ENCODE measurements at regions not wholly inside any gene's neighbourhood (a gene's known extent, or its start where the extent isn't known, plus 50 kb on each side); places are given as distances from the start of the nearest gene placed in this dataset.

DNA sequence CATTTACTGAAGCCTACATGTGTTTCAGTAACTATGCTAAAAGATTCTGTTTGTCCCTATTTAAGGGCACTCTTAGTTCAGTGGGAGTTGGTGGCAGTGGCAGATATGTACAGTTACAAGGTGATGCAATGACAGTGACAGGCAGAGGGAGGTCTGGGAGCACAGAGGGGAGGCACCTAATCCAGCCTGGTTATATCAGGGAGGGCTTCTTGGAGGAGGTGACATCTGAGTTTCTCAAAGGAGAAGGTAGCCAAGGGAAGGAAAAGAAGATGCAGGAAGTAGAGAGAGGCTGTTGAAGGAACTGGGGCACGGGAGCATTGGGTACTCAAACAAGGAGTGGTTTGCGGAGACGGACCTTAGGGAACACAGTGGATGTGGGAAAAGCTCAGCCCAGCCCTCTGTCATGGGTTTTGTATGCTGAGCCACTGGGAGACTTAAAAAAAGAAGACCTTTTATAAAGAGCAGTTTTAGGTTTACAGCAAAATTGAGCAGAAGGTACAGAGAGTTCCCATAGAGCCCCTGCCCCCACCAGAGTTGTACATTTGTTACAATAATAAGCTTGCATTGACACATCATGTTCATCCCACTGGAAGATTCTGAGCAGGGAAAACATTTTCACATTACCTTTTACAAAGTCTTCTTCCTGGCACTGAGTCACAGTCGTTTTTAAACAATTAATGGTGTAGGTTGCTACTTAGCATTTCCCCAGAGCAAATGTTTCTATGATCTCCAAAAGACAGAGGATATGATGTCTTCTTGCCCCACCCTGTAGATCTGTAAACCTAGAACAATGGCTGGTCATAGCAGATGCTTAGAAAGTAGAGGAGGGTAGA is 83.0 kb upstream of the TAF1B start:
- DNase-seq = no peak
- Histone ChIP-seq H3K4me1 (ENCODE audit: control insufficient read depth in 3 of 3, insufficient read depth in 2 of 3, low read depth in 1 of 3, low read length in 2 of 3) (peaks cover 0 to 37% (median 0%) of the 10 kb centered on the region in 3 donors), H3K27ac (ENCODE audit: low read depth in 1 of 3, low read length in 2 of 3) (no peak overlapping the region), H3K9me3 (ENCODE audit: control insufficient read depth in 2 of 2, insufficient read depth in 1 of 2, low read depth in 1 of 2, low read length in 1 of 2) (no peaks in the 10 kb centered on the region), H3K4me3 (ENCODE audit: low read depth in 1 of 3, low read length in 3 of 3) (no peak overlapping the region), H3K27me3 (ENCODE audit: control insufficient read depth in 3 of 3, insufficient read depth in 3 of 3, low read length in 3 of 3) (peaks cover 0 to 9% (median 0%) of the 10 kb centered on the region in 3 donors), H3K36me3 (ENCODE audit: control insufficient read depth in 3 of 3, insufficient read depth in 2 of 3, low read depth in 1 of 3, low read length in 3 of 3) (no peaks in the 10 kb centered on the region)
- no peak for FAIRE-seq
- 72 to 82% (median 74%) methylated on average over 4 of the region's 4 CpGs for WGBS, 3 donors

DNA sequence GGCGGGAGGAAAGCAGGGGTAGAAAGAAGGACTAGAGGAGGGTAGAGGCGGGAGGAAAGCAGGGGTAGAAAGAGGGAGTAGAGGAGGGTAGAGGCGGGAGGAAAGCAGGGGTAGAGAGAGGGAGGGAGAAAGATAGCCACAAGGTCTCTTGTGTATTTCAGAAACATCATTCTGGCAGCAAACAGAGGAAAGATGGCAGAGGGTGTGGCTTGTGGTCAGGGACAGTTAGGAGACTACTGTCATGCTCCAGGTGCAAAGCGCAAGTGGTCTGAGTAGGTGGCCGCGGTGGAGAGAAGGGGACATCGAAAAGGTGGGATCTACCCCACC is 82.4 kb upstream of the TAF1B start:
- Histone ChIP-seq H3K27ac (ENCODE audit: low read depth in 1 of 3, low read length in 2 of 3) (no peak overlapping the region), H3K36me3 (ENCODE audit: control insufficient read depth in 3 of 3, insufficient read depth in 2 of 3, low read depth in 1 of 3, low read length in 3 of 3) (no peaks in the 10 kb centered on the region), H3K4me1 (ENCODE audit: control insufficient read depth in 3 of 3, insufficient read depth in 2 of 3, low read depth in 1 of 3, low read length in 2 of 3) (peaks cover 0 to 42% (median 0%) of the 10 kb centered on the region in 3 donors), H3K27me3 (ENCODE audit: control insufficient read depth in 3 of 3, insufficient read depth in 3 of 3, low read length in 3 of 3) (peaks cover 0 to 8% (median 0%) of the 10 kb centered on the region in 3 donors), H3K4me3 (ENCODE audit: low read depth in 1 of 3, low read length in 3 of 3) (no peak overlapping the region), H3K9me3 (ENCODE audit: control insufficient read depth in 2 of 2, insufficient read depth in 1 of 2, low read depth in 1 of 2, low read length in 1 of 2) (no peaks in the 10 kb centered on the region)
- no peak for DNase-seq
- 69 to 92% (median 77%) methylated on average over 7 of the region's 7 CpGs for WGBS, 3 donors
- FAIRE-seq = no peak

DNA sequence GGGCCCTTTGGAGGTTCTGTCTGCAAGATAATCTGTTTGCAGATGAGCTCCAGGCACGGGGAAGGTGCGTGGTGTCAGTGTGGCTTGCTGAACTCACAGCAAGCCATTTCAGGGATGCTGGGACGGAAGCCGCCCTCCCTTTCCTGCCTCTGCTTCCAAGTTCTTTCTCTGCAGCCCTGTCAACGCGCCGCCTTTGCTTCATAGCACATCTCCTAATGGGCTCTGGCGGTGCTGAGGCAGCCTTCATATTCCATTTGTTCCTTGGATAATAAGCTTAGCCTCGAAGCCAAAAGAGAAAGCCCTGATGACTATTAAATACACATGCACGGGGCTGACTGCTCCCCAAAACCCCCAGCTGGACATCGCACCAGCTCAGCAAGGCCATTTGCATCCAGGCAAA is 81.7 kb upstream of the TAF1B start:
- Histone ChIP-seq H3K36me3 (ENCODE audit: control insufficient read depth in 3 of 3, insufficient read depth in 2 of 3, low read depth in 1 of 3, low read length in 3 of 3) (no peaks in the 10 kb centered on the region), H3K27me3 (ENCODE audit: control insufficient read depth in 3 of 3, insufficient read depth in 3 of 3, low read length in 3 of 3) (peaks cover 0 to 8% (median 0%) of the 10 kb centered on the region in 3 donors), H3K9me3 (ENCODE audit: control insufficient read depth in 2 of 2, insufficient read depth in 1 of 2, low read depth in 1 of 2, low read length in 1 of 2) (no peaks in the 10 kb centered on the region), H3K4me3 (ENCODE audit: low read depth in 1 of 3, low read length in 3 of 3) (no peak overlapping the region), H3K4me1 (ENCODE audit: control insufficient read depth in 3 of 3, insufficient read depth in 2 of 3, low read depth in 1 of 3, low read length in 2 of 3) (peaks cover 0 to 49% (median 2%) of the 10 kb centered on the region in 3 donors), H3K27ac (ENCODE audit: low read depth in 1 of 3, low read length in 2 of 3) (no peak overlapping the region)
- FAIRE-seq (no peak), DNase-seq (no peak)
- 83 to 94% (median 90%) methylated on average over 11 of the region's 11 CpGs for WGBS, 3 donors

DNA sequence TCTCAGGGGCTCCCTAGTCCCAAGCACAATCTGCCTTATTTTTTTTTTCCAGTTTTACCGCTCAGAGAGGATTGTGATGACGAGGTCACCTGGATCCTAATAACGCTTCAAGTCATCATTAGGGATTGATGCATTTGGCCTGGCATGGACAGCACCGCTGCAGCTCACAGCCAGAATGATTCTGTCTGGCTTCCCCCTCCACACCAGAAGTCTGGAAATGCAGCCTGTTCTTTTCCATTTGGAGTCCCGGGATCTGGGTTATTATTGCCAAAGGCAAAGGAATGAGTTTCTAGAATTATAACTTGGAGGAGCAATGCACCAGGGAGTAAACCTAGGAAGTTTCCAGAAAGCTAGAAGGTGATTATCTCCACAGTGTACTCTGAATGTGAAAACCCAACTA is 81.1 kb upstream of the TAF1B start:
- no peaks in the 10 kb centered on the region for H3K36me3 ChIP-seq (ENCODE audit: control insufficient read depth in 3 of 3, insufficient read depth in 2 of 3, low read depth in 1 of 3, low read length in 3 of 3)
- H3K4me1 ChIP-seq (ENCODE audit: control insufficient read depth in 3 of 3, insufficient read depth in 2 of 3, low read depth in 1 of 3, low read length in 2 of 3) = peaks cover 0 to 52% (median 2%) of the 10 kb centered on the region in 3 donors
- peaks cover 0 to 8% (median 0%) of the 10 kb centered on the region in 3 donors for H3K27me3 ChIP-seq (ENCODE audit: control insufficient read depth in 3 of 3, insufficient read depth in 3 of 3, low read length in 3 of 3)
- H3K27ac ChIP-seq (ENCODE audit: low read depth in 1 of 3, low read length in 2 of 3) = no peak overlapping the region
- 89 to 95% (median 93%) methylated on average over 5 of the region's 5 CpGs for WGBS, 3 donors
- H3K4me3 ChIP-seq (ENCODE audit: low read depth in 1 of 3, low read length in 3 of 3) = no peak overlapping the region
- H3K9me3 ChIP-seq (ENCODE audit: control insufficient read depth in 2 of 2, insufficient read depth in 1 of 2, low read depth in 1 of 2, low read length in 1 of 2) = no peaks in the 10 kb centered on the region
- FAIRE-seq = no peak
- no peak for DNase-seq

DNA sequence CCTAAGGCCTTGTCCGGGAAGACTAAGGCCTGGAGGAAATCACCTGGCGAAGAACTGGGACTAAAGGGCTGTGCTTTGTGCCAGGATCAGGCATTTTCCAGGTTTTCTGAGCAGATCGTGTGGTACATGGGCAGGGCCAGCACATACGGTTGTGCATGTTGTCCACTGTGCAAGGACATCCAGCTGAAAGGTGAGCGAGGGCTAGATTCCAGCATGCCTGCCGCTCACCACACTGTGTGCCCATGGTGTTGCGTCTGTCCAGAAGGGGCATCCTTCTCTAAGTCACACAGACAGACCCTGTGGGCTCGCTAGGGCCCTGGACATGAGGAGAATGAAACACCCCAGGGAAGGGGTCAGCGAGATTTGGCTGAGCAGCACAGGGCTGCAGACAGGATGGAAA is 80.3 kb upstream of the TAF1B start:
- DNase-seq (no peak), FAIRE-seq (no peak)
- no peaks in the 10 kb centered on the region for H3K9me3 ChIP-seq (ENCODE audit: control insufficient read depth in 2 of 2, insufficient read depth in 1 of 2, low read depth in 1 of 2, low read length in 1 of 2)
- H3K36me3 ChIP-seq (ENCODE audit: control insufficient read depth in 3 of 3, insufficient read depth in 2 of 3, low read depth in 1 of 3, low read length in 3 of 3) = no peaks in the 10 kb centered on the region
- peaks cover 0 to 53% (median 2%) of the 10 kb centered on the region in 3 donors for H3K4me1 ChIP-seq (ENCODE audit: control insufficient read depth in 3 of 3, insufficient read depth in 2 of 3, low read depth in 1 of 3, low read length in 2 of 3)
- WGBS, 3 donors = 92 to 95% (median 93%) methylated on average over 9 of the region's 9 CpGs
- no peak overlapping the region for H3K4me3 ChIP-seq (ENCODE audit: low read depth in 1 of 3, low read length in 3 of 3)
- H3K27ac ChIP-seq (ENCODE audit: low read depth in 1 of 3, low read length in 2 of 3) = peak overlapping the region in 1 of 3 donors; percentile 95
- H3K27me3 ChIP-seq (ENCODE audit: control insufficient read depth in 3 of 3, insufficient read depth in 3 of 3, low read length in 3 of 3) = peaks cover 0 to 3% (median 0%) of the 10 kb centered on the region in 3 donors

DNA sequence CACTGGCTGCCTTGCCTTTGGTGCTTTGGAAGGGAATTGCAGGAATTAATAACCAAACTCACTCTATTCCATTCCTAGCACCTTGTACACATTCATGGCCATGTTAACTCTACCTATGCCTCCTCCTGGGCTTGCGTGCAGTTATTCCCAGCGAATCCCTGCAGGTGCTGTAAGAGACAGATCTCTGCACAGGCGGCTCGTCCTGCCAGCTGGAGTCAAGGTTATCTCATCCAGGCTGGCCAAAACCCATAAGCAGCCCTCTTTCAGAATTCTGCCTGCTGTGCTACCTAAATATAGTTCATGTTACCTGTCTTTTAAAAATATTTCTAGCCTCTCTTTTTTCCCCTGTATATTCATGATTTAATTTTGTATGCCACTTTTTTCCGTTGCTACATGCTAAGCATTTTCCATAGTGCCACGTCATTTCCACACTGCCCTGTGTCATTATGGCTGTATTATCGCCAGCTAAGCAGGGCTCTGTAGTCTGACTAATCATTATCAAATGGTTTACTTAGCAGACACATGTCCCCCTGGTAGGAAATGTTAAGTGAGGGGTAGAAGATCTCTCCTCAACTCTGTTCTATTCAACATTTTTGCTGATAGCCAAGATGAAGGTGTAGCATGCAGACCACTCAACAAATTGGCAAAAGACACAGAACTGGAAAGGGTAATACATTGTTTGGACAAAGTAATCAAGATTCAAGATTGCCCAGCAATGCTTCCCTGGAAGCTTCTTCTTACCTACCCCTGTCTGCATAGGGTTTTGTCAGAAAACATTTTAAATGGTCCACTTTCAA is 79.7 kb upstream of the TAF1B start:
- Histone ChIP-seq H3K27me3 (ENCODE audit: control insufficient read depth in 3 of 3, insufficient read depth in 3 of 3, low read length in 3 of 3) (peaks cover 0 to 3% (median 0%) of the 10 kb centered on the region in 3 donors), H3K9me3 (ENCODE audit: control insufficient read depth in 2 of 2, insufficient read depth in 1 of 2, low read depth in 1 of 2, low read length in 1 of 2) (no peaks in the 10 kb centered on the region)
- peak in 1 of 2 donors; percentile 74 for DNase-seq

DNA sequence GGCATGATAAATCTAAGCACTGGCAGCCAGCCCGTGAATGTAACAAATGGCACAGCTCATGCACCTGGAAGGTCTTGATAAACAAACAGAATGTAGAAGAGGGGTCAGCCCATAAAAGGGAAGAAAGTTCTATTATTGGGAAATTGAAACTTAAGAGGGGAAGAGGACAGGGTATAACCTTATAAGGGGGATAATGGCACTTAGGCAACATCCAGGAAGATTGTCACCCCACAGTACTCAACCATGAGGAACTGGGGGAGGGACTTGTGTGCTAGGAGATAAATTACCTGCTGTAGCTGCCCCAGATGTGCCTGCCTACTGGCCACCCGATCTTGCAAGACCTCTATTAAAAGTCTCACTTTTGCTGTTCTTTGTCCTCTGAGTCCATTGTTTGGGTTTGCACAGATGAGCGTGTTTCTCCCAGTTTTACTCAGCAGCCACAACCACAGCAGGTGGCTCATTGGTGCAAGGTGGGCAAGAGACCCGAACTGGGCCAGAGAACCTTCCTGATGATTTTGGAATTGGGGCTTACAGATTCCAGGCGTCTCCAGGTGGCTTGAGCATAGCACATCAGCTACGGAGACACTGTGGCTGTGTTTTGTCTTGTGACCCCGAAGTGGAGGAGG is 79.0 kb upstream of the TAF1B start:
- peaks cover 0 to 62% (median 2%) of the 10 kb centered on the region in 3 donors for H3K4me1 ChIP-seq (ENCODE audit: control insufficient read depth in 3 of 3, insufficient read depth in 2 of 3, low read depth in 1 of 3, low read length in 2 of 3)
- FAIRE-seq (no peak), DNase-seq (no peak)
- no peaks in the 10 kb centered on the region for H3K9me3 ChIP-seq (ENCODE audit: control insufficient read depth in 2 of 2, insufficient read depth in 1 of 2, low read depth in 1 of 2, low read length in 1 of 2)
- no peaks in the 10 kb centered on the region for H3K36me3 ChIP-seq (ENCODE audit: control insufficient read depth in 3 of 3, insufficient read depth in 2 of 3, low read depth in 1 of 3, low read length in 3 of 3)
- no peaks in the 10 kb centered on the region for H3K27me3 ChIP-seq (ENCODE audit: control insufficient read depth in 3 of 3, insufficient read depth in 3 of 3, low read length in 3 of 3)
- peak overlapping the region in 1 of 3 donors; percentile 95 for H3K27ac ChIP-seq (ENCODE audit: low read depth in 1 of 3, low read length in 2 of 3)
- 52 to 76% (median 55%) methylated on average over 7 of the region's 7 CpGs for WGBS, 3 donors
- H3K4me3 ChIP-seq (ENCODE audit: low read depth in 1 of 3, low read length in 3 of 3) = no peak overlapping the region

More for the DNA sequence above, 79.7 kb upstream of the TAF1B start:
- WGBS, 3 donors = 39 to 72% (median 53%) methylated on average over 7 of the region's 7 CpGs
- H3K4me1 ChIP-seq (ENCODE audit: control insufficient read depth in 3 of 3, insufficient read depth in 2 of 3, low read depth in 1 of 3, low read length in 2 of 3) = peaks cover 0 to 55% (median 2%) of the 10 kb centered on the region in 3 donors
- no peaks in the 10 kb centered on the region for H3K36me3 ChIP-seq (ENCODE audit: control insufficient read depth in 3 of 3, insufficient read depth in 2 of 3, low read depth in 1 of 3, low read length in 3 of 3)
- peak overlapping the region in 1 of 3 donors; percentile 95 for H3K27ac ChIP-seq (ENCODE audit: low read depth in 1 of 3, low read length in 2 of 3)
- no peak for FAIRE-seq
- H3K4me3 ChIP-seq (ENCODE audit: low read depth in 1 of 3, low read length in 3 of 3) = no peak overlapping the region
